HEK293T (cell line): ENCODE measurements at regions not wholly inside any gene's neighbourhood (a gene's known extent, or its start where the extent isn't known, plus 50 kb on each side); places are given as distances from the start of the nearest gene placed in this dataset.

Source experiments
- ARNT ChIP-seq: fragments of 450-650 bp; IDR thresholded peaks from 2 replicates; pipeline ENCODE4 v1.6.1; 2017; ENCODE audit warnings: mild to moderate bottlenecking
- BHLHE40 ChIP-seq: fragments of 450-650 bp; IDR thresholded peaks from 2 replicates; pipeline ENCODE4 v1.6.1; 2016; ENCODE audit warnings: mild to moderate bottlenecking, moderate library complexity, borderline replicate concordance
- ELF4 ChIP-seq: fragments of 450-650 bp; IDR thresholded peaks from 2 replicates; pipeline ENCODE4 v1.6.1; 2017; ENCODE audit warnings: antibody characterized with exemption
- FOXA1 ChIP-seq: fragments of 450-650 bp; IDR thresholded peaks from 2 replicates; pipeline ENCODE4 v1.6.1; 2016; ENCODE audit warnings: mild to moderate bottlenecking
- FOXK2 ChIP-seq: fragments of 450-650 bp; IDR thresholded peaks from 2 replicates; pipeline ENCODE4 v1.6.1; 2016; ENCODE audit warnings: mild to moderate bottlenecking
- FOXM1 ChIP-seq: fragments of 450-650 bp; IDR thresholded peaks from 2 replicates; pipeline ENCODE4 v1.6.1; 2017; ENCODE audit warnings: mild to moderate bottlenecking, borderline replicate concordance
- HDGF ChIP-seq: fragments of 450-650 bp; IDR thresholded peaks from 2 replicates; pipeline ENCODE4 v1.6.1; 2017; ENCODE audit warnings: antibody characterized with exemption, borderline replicate concordance
- L3MBTL2 ChIP-seq: fragments of 450-650 bp; conservative IDR thresholded peaks from 2 replicates; pipeline ENCODE4 v1.6.1; 2016; ENCODE audit warnings: mild to moderate bottlenecking
- LEF1 ChIP-seq: fragments of 450-650 bp; IDR thresholded peaks from 2 replicates; pipeline ENCODE4 v1.6.1; 2017; ENCODE audit warnings: mild to moderate bottlenecking, borderline replicate concordance
- NFRKB ChIP-seq: fragments of 450-650 bp; IDR thresholded peaks from 2 replicates; pipeline ENCODE4 v1.6.1; 2016; ENCODE audit warnings: mild to moderate bottlenecking, moderate library complexity
- SP1 ChIP-seq: fragments of 450-650 bp; IDR thresholded peaks from 2 replicates; pipeline ENCODE4 v1.6.1; 2017
- SUZ12 ChIP-seq: fragments of 450-650 bp; IDR thresholded peaks from 2 replicates; pipeline ENCODE4 v1.6.1; 2016; ENCODE audit warnings: mild to moderate bottlenecking
- TARDBP ChIP-seq: fragments of 450-650 bp; IDR thresholded peaks from 2 replicates; pipeline ENCODE4 v1.6.1; 2016
- TF ChIP-seq, protein P1 (sequence below): fragments of 450-650 bp; IDR thresholded peaks from 2 replicates; pipeline ENCODE4 v1.6.1; 2016

DNA sequence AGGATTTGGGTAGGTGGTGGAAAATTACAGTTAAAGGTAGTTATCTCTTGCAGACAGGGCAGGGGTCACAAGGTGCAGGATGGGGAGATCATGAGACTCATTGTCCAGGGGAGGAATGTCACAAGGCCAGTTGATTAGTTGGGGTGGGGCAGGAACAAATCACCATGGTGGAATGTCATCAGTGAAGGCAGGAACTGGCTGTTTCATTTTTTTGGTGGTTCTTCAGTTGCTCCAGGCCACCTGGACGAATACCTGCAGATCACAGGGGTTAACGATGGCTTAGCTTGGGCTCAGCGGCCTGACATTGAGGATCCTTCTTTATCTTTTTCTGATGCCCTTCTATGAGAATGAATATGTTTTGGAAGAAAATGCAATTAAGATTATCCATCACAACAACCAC, 87.1 kb downstream of the KPNA2 start:
- no peak for TF ChIP-seq SUZ12
- no peak for TF ChIP-seq ELF4
- TF ChIP-seq NFRKB, result no peak
- no peak for TF ChIP-seq TARDBP
- TF ChIP-seq, protein P1, sequence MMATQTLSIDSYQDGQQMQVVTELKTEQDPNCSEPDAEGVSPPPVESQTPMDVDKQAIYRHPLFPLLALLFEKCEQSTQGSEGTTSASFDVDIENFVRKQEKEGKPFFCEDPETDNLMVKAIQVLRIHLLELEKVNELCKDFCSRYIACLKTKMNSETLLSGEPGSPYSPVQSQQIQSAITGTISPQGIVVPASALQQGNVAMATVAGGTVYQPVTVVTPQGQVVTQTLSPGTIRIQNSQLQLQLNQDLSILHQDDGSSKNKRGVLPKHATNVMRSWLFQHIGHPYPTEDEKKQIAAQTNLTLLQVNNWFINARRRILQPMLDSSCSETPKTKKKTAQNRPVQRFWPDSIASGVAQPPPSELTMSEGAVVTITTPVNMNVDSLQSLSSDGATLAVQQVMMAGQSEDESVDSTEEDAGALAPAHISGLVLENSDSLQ, result no peak
- no peak for TF ChIP-seq FOXM1
- no peak for TF ChIP-seq FOXK2
- no peak for TF ChIP-seq ARNT
- no peak for TF ChIP-seq SP1
- TF ChIP-seq BHLHE40, result no peak
- no peak for TF ChIP-seq FOXA1
- no peak for TF ChIP-seq HDGF
- TF ChIP-seq L3MBTL2, result no peak
- no peak for TF ChIP-seq LEF1
